NCI-H2171 (cell line): ENCODE measurements at regions not wholly inside any gene's neighbourhood (a gene's known extent, or its start where the extent isn't known, plus 50 kb on each side); places are given as distances from the start of the nearest gene placed in this dataset.

Source experiments
- DNase-seq: peaks from one replicate; lab custom pipeline; 2025; lab: John Stamatoyannopoulos, UW

- DNase-seq = no peak
These were observed 218.4 kb upstream of the TMEM161B start for GRCh38 chr5:88487066-88487465.

GRCh38 chr5:88486431-88486830 lies 217.8 kb upstream of the TMEM161B start:
- DNase-seq = no peak

GRCh38 chr5:88485531-88485930 lies 216.9 kb upstream of the TMEM161B start:
- DNase-seq = no peak

GRCh38 chr5:88483964-88484672 lies 215.5 kb upstream of the TMEM161B start:
- DNase-seq = no peak

GRCh38 chr5:88480801-88481499 lies 212.3 kb upstream of the TMEM161B start:
- DNase-seq = peak; percentile 24

- peak; percentile 0 for DNase-seq
These were observed 211.6 kb upstream of the TMEM161B start for GRCh38 chr5:88480245-88480644.

GRCh38 chr5:88474574-88474973 lies 205.9 kb upstream of the TMEM161B start:
- DNase-seq = no peak

GRCh38 chr5:88470745-88471144 lies 202.1 kb upstream of the TMEM161B start:
- no peak for DNase-seq

GRCh38 chr5:88459971-88460370 lies 191.3 kb upstream of the TMEM161B start:
- DNase-seq = no peak

GRCh38 chr5:88452820-88453219 lies 184.2 kb upstream of the TMEM161B start:
- DNase-seq = no peak

GRCh38 chr5:88450239-88450638 lies 181.6 kb upstream of the TMEM161B start:
- DNase-seq = no peak

- DNase-seq = no peak
These were observed 169.4 kb upstream of the TMEM161B start for GRCh38 chr5:88438006-88438405.

- DNase-seq = no peak
These were observed 167.6 kb upstream of the TMEM161B start for GRCh38 chr5:88436290-88436689.

- DNase-seq = no peak
These were observed 160.0 kb upstream of the TMEM161B start for GRCh38 chr5:88428633-88429032.

- DNase-seq = no peak
These were observed 157.8 kb upstream of the TMEM161B start for GRCh38 chr5:88426441-88426840.

- DNase-seq = no peak
These were observed 156.5 kb upstream of the TMEM161B start for GRCh38 chr5:88425124-88425523.

GRCh38 chr5:88419931-88420330 lies 151.3 kb upstream of the TMEM161B start:
- no peak for DNase-seq

- DNase-seq = no peak
These were observed 138.7 kb upstream of the TMEM161B start for GRCh38 chr5:88407341-88407740.

- no peak for DNase-seq
These were observed 137.1 kb upstream of the TMEM161B start for GRCh38 chr5:88405783-88406182.

GRCh38 chr5:88404405-88404804 lies 135.8 kb upstream of the TMEM161B start:
- no peak for DNase-seq

- DNase-seq = no peak
These were observed 133.0 kb upstream of the TMEM161B start for GRCh38 chr5:88401686-88402085.

GRCh38 chr5:88401228-88401627 lies 132.6 kb upstream of the TMEM161B start:
- no peak for DNase-seq

- DNase-seq = no peak
These were observed 130.9 kb upstream of the TMEM161B start for GRCh38 chr5:88399561-88399960.

- DNase-seq = no peak
These were observed 129.7 kb upstream of the TMEM161B start for GRCh38 chr5:88398316-88398715.
